ENCODE measurements at regions not wholly inside any gene's neighbourhood (a gene's known extent, or its start where the extent isn't known, plus 50 kb on each side); places are given as distances from the start of the nearest gene placed in this dataset.

DNA sequence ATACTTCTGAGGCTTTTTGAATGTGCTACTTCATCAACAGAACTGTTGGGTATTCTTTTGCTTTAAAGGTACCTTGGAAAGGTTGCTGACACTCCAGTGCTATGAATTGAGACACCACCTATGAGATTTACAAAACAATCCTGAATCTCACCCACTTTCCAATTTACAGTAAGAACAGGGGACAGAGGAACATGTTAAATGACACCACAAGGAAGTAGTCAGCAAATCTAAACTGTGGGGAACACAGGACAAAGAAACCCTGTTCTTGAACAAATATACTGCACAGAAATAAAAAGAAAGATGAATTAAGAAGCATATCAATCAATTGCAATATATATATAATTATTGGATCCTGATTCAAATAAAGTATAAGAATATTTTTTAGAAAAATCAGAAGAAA, 216.7 kb upstream of the ARID1B start:
- no peaks in the 10 kb centered on the region for H3K79me2 ChIP-seq (ENCODE audit: insufficient read depth)
- no peaks in the 10 kb centered on the region for H3K36me3 ChIP-seq (ENCODE audit: low read depth)
- no peaks in the 10 kb centered on the region for H4K20me1 ChIP-seq (ENCODE audit: insufficient read depth)
- no peaks in the 10 kb centered on the region for H3K9me3 ChIP-seq (ENCODE audit: low read depth)
- no peaks in the 10 kb centered on the region for H3F3A ChIP-seq (ENCODE audit: insufficient read depth)
- no peak overlapping the region for H3K4me2 ChIP-seq (ENCODE audit: unreplicated experiment)
- H3K27me3 ChIP-seq (replicated peaks; ENCODE audit: insufficient read depth) = no peaks in the 10 kb centered on the region
- no peak overlapping the region for H3K4me3 ChIP-seq
- no peaks in the 10 kb centered on the region for H3K9me2 ChIP-seq (ENCODE audit: insufficient read depth)
- H3K27ac ChIP-seq = no peak overlapping the region
- DNase-seq = no peak
- no peak for TF ChIP-seq EZH2phosphoT487 (IDR thresholded peaks at IDR 0.05; ENCODE audit: insufficient read depth, low read depth)
- TF ChIP-seq EZH2 (IDR thresholded peaks at IDR 0.05; ENCODE audit: insufficient read depth, poor library complexity, severe bottlenecking) = no peak
- no peak overlapping the region for H3K9ac ChIP-seq
- in situ Hi-C loops (cut with MboI) = loop anchor here (25.0 kb wide), 2 partner anchors 627 to 1223 kb away; no protein-coding TSS in a partner anchor
- no peak overlapping the region for H2AFZ ChIP-seq
- H3K4me1 ChIP-seq (ENCODE audit: insufficient read depth) = no peaks in the 10 kb centered on the region

DNA sequence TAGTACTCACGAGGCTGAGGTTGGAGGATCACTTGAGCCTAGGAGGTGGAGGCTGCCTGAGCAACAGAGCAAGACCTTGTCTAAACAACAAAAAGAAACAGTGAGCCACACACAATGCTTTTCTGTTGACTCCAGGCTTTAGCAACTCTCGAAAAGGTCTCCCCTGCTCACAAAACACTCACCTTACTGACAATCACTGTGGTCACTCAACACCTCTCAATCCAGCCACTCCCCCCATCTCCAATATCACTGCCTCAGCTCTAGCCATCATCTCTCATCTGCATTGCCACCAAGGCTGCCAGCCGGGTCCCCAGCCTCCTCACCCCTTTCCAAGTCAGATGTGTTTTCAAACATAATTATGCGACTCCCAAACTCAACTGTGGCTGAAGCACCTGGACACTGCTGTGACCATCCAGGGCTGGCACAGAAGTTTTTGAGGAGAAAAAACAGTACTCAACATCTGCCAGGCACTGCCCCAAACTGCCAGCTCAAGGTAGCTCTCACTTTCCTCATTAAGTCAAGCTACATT, 218.0 kb upstream of the ARID1B start:
- H3K36me3 ChIP-seq (ENCODE audit: low read depth) = no peaks in the 10 kb centered on the region
- H3K27ac ChIP-seq = no peak overlapping the region
- H3K4me2 ChIP-seq (ENCODE audit: unreplicated experiment) = no peak overlapping the region
- H2AFZ ChIP-seq = no peak overlapping the region
- no peak for DNase-seq
- no peak overlapping the region for H3K4me3 ChIP-seq
- H3K4me1 ChIP-seq (ENCODE audit: insufficient read depth) = no peaks in the 10 kb centered on the region
- H3K9ac ChIP-seq = no peak overlapping the region
- in situ Hi-C loops (cut with MboI) = loop anchor here (25.0 kb wide), 2 partner anchors 628 to 1222 kb away; no protein-coding TSS in a partner anchor
- H3K9me2 ChIP-seq (ENCODE audit: insufficient read depth) = no peaks in the 10 kb centered on the region
- H3K79me2 ChIP-seq (ENCODE audit: insufficient read depth) = no peaks in the 10 kb centered on the region
- no peaks in the 10 kb centered on the region for H4K20me1 ChIP-seq (ENCODE audit: insufficient read depth)
- no peak for TF ChIP-seq EZH2 (IDR thresholded peaks at IDR 0.05; ENCODE audit: insufficient read depth, poor library complexity, severe bottlenecking)
- TF ChIP-seq EZH2phosphoT487 (IDR thresholded peaks at IDR 0.05; ENCODE audit: insufficient read depth, low read depth) = no peak
- no peaks in the 10 kb centered on the region for H3K9me3 ChIP-seq (ENCODE audit: low read depth)
- no peaks in the 10 kb centered on the region for H3F3A ChIP-seq (ENCODE audit: insufficient read depth)
- no peaks in the 10 kb centered on the region for H3K27me3 ChIP-seq (replicated peaks; ENCODE audit: insufficient read depth)
- 35 to 42% methylated on average over 4 of the region's 4 CpGs for WGBS, 2 experiments (ENCODE audit: low coverage in 1 of 2, low lambda C conversion rate in 2 of 2, missing lambda C conversion rate in 2 of 2)

DNA sequence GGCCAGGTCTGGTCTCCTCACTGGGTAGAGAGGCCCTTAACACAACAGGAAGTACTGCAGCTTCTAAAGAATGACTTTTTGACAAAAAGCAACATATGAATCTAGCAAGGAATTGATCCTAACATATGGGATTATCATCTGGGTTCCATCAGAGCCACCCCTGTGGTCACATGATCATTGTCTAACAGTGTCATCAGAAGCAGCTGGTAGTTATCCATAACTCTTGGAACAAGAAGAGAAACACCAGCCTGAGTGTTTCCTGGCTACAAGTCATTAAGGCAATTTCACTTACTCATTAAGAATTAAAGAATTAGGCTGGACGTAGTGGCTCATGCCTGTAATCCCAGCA, 219.3 kb upstream of the ARID1B start:
- Histone ChIP-seq H3K79me2 (ENCODE audit: insufficient read depth) (no peaks in the 10 kb centered on the region), H2AFZ (no peak overlapping the region), H3K4me3 (no peak overlapping the region), H3K36me3 (ENCODE audit: low read depth) (no peaks in the 10 kb centered on the region), H3K27me3 (replicated peaks; ENCODE audit: insufficient read depth) (0 out of 2 replicates have a peak, but pooled peaks cover 3% of the 10 kb centered on the region), H4K20me1 (ENCODE audit: insufficient read depth) (no peaks in the 10 kb centered on the region), H3F3A (ENCODE audit: insufficient read depth) (no peaks in the 10 kb centered on the region), H3K9me3 (ENCODE audit: low read depth) (no peaks in the 10 kb centered on the region), H3K4me2 (ENCODE audit: unreplicated experiment) (no peak overlapping the region), H3K9me2 (ENCODE audit: insufficient read depth) (no peaks in the 10 kb centered on the region), H3K9ac (no peak overlapping the region), H3K4me1 (ENCODE audit: insufficient read depth) (no peaks in the 10 kb centered on the region), H3K27ac (no peak overlapping the region)
- DNase-seq = no peak
- in situ Hi-C loops (cut with MboI) = loop anchor here (25.0 kb wide), 2 partner anchors 629 to 1221 kb away; no protein-coding TSS in a partner anchor
- TF ChIP-seq EZH2phosphoT487 (IDR thresholded peaks at IDR 0.05; ENCODE audit: insufficient read depth, low read depth) (no peak), EZH2 (IDR thresholded peaks at IDR 0.05; ENCODE audit: insufficient read depth, poor library complexity, severe bottlenecking) (no peak)
- WGBS, 2 experiments (ENCODE audit: low coverage in 1 of 2, low lambda C conversion rate in 2 of 2, missing lambda C conversion rate in 2 of 2) = 6 to 17% methylated on average over 1 of the region's 1 CpG

DNA sequence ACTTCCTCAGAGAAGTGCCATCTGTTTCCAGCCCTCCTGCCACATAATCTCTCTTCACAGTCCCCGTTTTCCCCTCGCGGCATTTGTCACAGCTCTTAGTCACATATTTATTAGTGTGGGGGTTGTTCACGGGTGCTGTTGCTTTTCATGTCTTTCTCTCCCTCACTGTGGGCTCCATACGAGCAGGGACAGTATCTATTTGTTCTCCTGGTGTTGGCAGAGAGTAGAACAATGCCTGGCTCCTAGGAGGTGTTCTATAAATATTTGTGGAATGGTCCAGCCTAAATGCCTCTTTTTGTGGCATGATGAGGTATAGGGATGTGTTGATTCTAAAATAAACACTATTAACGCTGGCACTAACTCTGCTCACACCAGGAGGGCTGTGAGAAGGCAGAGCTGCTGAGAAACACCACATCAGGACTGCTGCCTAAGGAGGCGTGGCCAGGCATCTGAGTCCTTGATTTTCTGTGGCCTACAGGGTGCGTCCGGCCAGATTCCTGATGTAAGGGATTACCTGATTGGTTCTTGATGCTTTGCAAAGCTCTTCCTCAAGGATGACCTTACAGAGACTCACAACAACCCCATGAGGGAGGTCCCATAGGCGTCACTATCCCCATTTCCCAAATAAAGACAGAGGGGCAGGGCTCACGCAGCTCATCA, 219.8 kb upstream of the ARID1B start:
- peak; percentile 44 for DNase-seq
- H2AFZ ChIP-seq = no peak overlapping the region
- in situ Hi-C loops (cut with MboI) = loop anchor here (25.0 kb wide), 2 partner anchors 630 to 1220 kb away; no protein-coding TSS in a partner anchor
- no peak overlapping the region for H3K27ac ChIP-seq
- H4K20me1 ChIP-seq (ENCODE audit: insufficient read depth) = no peaks in the 10 kb centered on the region
- H3K4me2 ChIP-seq (ENCODE audit: unreplicated experiment) = no peak overlapping the region
- no peak overlapping the region for H3K9ac ChIP-seq
- H3K4me1 ChIP-seq (ENCODE audit: insufficient read depth) = no peaks in the 10 kb centered on the region
- no peaks in the 10 kb centered on the region for H3K9me2 ChIP-seq (ENCODE audit: insufficient read depth)
- 0 out of 2 replicates have a peak, but pooled peaks cover 3% of the 10 kb centered on the region for H3K27me3 ChIP-seq (replicated peaks; ENCODE audit: insufficient read depth)
- H3F3A ChIP-seq (ENCODE audit: insufficient read depth) = no peaks in the 10 kb centered on the region
- no peak overlapping the region for H3K4me3 ChIP-seq
- TF ChIP-seq EZH2phosphoT487 (IDR thresholded peaks at IDR 0.05; ENCODE audit: insufficient read depth, low read depth) (no peak), EZH2 (IDR thresholded peaks at IDR 0.05; ENCODE audit: insufficient read depth, poor library complexity, severe bottlenecking) (no peak)
- no peaks in the 10 kb centered on the region for H3K9me3 ChIP-seq (ENCODE audit: low read depth)
- H3K36me3 ChIP-seq (ENCODE audit: low read depth) = no peaks in the 10 kb centered on the region
- H3K79me2 ChIP-seq (ENCODE audit: insufficient read depth) = no peaks in the 10 kb centered on the region
- 26 to 31% methylated on average over 11 of the region's 11 CpGs for WGBS, 2 experiments (ENCODE audit: low coverage in 1 of 2, low lambda C conversion rate in 2 of 2, missing lambda C conversion rate in 2 of 2)

All from GM23248 (cell line).